ENCODE measurements at regions not wholly inside any gene's neighbourhood (a gene's known extent, or its start where the extent isn't known, plus 50 kb on each side); places are given as distances from the start of the nearest gene placed in this dataset.

GRCh38 chr11:31921081-31921480 is 110.0 kb upstream of the PAX6 start:
- Mint-ChIP-seq H3K27me3 (ENCODE audit: low read depth) (peaks cover 14% of the 10 kb centered on the region), H3K36me3 (ENCODE audit: low read depth) (no peaks in the 10 kb centered on the region), H3K9me3 (no peaks in the 10 kb centered on the region), H3K27ac (no peak overlapping the region), H3K4me1 (ENCODE audit: low read depth) (no peaks in the 10 kb centered on the region), H3K4me3 (no peak overlapping the region)

- H3K27ac Mint-ChIP-seq = no peak overlapping the region
- peaks cover 6% of the 10 kb centered on the region for H3K27me3 Mint-ChIP-seq (ENCODE audit: low read depth)
- no peaks in the 10 kb centered on the region for H3K9me3 Mint-ChIP-seq
- H3K4me3 Mint-ChIP-seq = no peak overlapping the region
- no peaks in the 10 kb centered on the region for H3K36me3 Mint-ChIP-seq (ENCODE audit: low read depth)
- H3K4me1 Mint-ChIP-seq (ENCODE audit: low read depth) = no peaks in the 10 kb centered on the region
These were observed 108.1 kb upstream of the PAX6 start for GRCh38 chr11:31919175-31919574.

DNA sequence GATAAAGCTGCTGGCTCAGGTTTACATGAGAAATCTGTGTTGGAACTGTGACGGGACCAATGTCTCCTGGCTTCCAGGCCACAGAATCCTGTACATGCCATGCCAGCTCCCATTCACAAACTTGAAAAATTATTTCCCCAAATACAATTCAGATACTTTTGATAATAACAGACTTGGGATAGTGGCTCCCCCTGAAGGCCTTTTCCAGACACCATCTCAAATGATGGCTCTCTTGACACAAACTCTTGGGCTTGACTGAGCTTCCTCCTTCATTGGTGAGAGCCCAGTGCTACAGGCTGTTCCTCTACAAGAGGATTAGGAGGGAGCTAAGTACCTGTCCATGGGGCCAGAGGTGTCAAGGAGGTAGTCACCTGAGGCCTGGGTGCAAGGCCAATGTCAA is 104.7 kb upstream of the PAX6 start:
- H3K4me1 Mint-ChIP-seq (ENCODE audit: low read depth) = no peaks in the 10 kb centered on the region
- no peak overlapping the region for H3K4me3 Mint-ChIP-seq
- H3K27ac Mint-ChIP-seq = no peak overlapping the region
- no peaks in the 10 kb centered on the region for H3K36me3 Mint-ChIP-seq (ENCODE audit: low read depth)
- H3K9me3 Mint-ChIP-seq = no peaks in the 10 kb centered on the region
- H3K27me3 Mint-ChIP-seq (ENCODE audit: low read depth) = no peaks in the 10 kb centered on the region

- H3K9me3 Mint-ChIP-seq = no peaks in the 10 kb centered on the region
- no peaks in the 10 kb centered on the region for H3K36me3 Mint-ChIP-seq (ENCODE audit: low read depth)
- H3K27ac Mint-ChIP-seq = no peak overlapping the region
- no peaks in the 10 kb centered on the region for H3K27me3 Mint-ChIP-seq (ENCODE audit: low read depth)
- no peak overlapping the region for H3K4me3 Mint-ChIP-seq
- no peaks in the 10 kb centered on the region for H3K4me1 Mint-ChIP-seq (ENCODE audit: low read depth)
These were observed 102.9 kb upstream of the PAX6 start for GRCh38 chr11:31913985-31914384.

DNA sequence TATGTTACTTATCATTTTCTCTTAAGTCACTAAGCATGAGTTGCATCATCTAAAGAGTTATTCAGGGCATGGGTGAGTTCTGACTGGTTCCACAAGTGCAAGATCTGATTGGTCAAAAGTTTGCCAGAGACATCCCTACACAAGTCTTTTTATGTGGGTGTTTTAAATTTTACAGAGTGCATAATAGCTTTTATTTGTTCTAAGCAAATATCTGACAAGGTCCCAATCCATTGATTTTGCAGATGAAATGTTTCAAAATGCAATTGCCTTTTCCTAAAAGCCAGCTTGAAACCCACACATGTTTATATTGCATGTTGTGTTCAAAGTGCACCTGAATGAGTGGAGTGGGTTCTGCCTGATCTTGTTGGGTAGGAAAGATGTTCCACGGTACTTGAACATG is 101.7 kb upstream of the PAX6 start:
- no peak overlapping the region for H3K4me3 Mint-ChIP-seq
- no peak overlapping the region for H3K27ac Mint-ChIP-seq
- no peaks in the 10 kb centered on the region for H3K36me3 Mint-ChIP-seq (ENCODE audit: low read depth)
- H3K27me3 Mint-ChIP-seq (ENCODE audit: low read depth) = no peaks in the 10 kb centered on the region
- no peaks in the 10 kb centered on the region for H3K4me1 Mint-ChIP-seq (ENCODE audit: low read depth)
- H3K9me3 Mint-ChIP-seq = no peaks in the 10 kb centered on the region

- Mint-ChIP-seq H3K9me3 (no peaks in the 10 kb centered on the region), H3K27ac (no peak overlapping the region), H3K27me3 (ENCODE audit: low read depth) (no peaks in the 10 kb centered on the region)
These were observed 99.9 kb upstream of the PAX6 start for GRCh38 chr11:31910950-31911576.

DNA sequence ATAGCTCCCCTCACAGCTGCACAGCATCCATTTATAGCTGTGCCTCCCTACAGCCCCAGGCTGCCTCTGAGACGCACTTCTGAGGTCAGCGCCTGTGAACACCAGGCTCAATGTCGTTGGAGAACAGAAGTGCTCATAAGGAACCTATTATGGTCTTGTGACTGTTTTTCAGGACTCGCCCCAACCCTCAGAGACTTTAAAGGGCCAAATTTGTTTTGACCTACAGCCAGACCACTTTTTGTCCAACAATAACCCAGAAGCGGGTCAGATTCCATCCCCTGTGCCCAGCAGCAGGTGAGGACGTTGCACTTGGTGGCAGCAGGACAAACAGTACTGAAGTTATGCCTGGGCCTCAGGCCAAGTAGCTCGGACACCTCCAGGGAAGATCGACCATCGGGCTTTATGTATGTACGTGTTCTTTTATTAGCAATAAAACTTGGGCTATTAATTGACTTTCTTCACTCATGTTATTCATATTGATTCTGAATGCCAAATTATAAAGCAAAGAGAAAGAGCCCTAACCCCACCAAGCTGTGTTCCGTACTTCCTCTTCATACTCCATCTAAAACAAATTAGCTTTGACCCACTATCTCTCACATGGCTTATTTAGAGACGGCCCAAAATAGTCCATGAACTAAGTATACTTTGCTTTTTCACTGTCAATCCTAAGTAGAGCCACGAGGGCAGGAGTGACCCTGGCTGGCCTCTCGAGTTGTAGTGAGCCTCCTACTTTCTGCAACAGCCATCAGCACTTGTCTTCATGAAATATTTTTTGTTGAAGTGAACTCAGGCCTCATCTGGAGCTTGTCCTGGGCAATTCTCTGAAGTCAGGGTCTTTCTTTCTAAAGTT is 92.3 kb upstream of the PAX6 start:
- Mint-ChIP-seq H3K9me3 (no peaks in the 10 kb centered on the region), H3K27ac (no peak overlapping the region), H3K27me3 (ENCODE audit: low read depth) (no peaks in the 10 kb centered on the region), H3K4me3 (no peak overlapping the region), H3K4me1 (ENCODE audit: low read depth) (no peaks in the 10 kb centered on the region), H3K36me3 (ENCODE audit: low read depth) (no peaks in the 10 kb centered on the region)

More at GRCh38 chr11:31910950-31911576, 99.9 kb upstream of the PAX6 start:
- Mint-ChIP-seq H3K36me3 (ENCODE audit: low read depth) (no peaks in the 10 kb centered on the region), H3K4me3 (no peak overlapping the region), H3K4me1 (ENCODE audit: low read depth) (no peaks in the 10 kb centered on the region)

DNA sequence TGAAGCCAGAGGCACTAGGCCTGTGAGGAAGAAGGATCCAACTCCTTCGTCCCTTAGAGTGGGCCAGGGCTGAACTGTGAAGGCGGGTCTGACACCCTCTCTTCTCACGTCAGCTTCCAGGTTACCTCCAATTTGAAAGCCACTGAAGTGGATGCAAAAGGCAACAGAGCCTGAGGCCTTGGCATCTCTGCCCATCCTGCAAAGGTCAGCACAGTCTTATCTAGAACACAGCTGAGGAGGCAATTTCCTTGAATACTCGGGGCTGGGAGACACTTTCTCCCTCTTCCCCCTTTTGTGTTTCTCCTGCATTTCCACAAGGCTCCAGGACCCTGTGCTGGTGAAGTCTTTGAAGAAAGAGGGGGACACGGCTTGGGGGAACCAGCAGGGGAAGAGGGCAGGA is 91.6 kb upstream of the PAX6 start:
- Mint-ChIP-seq H3K9me3 (no peaks in the 10 kb centered on the region), H3K4me1 (ENCODE audit: low read depth) (no peaks in the 10 kb centered on the region), H3K27ac (no peak overlapping the region), H3K27me3 (ENCODE audit: low read depth) (no peaks in the 10 kb centered on the region), H3K4me3 (no peak overlapping the region), H3K36me3 (ENCODE audit: low read depth) (no peaks in the 10 kb centered on the region)

GRCh38 chr11:31895926-31896325 is 84.8 kb upstream of the PAX6 start:
- H3K27me3 Mint-ChIP-seq (ENCODE audit: low read depth) = no peaks in the 10 kb centered on the region
- no peak overlapping the region for H3K27ac Mint-ChIP-seq
- no peaks in the 10 kb centered on the region for H3K4me1 Mint-ChIP-seq (ENCODE audit: low read depth)
- H3K36me3 Mint-ChIP-seq (ENCODE audit: low read depth) = no peaks in the 10 kb centered on the region
- no peak overlapping the region for H3K4me3 Mint-ChIP-seq
- no peaks in the 10 kb centered on the region for H3K9me3 Mint-ChIP-seq

DNA sequence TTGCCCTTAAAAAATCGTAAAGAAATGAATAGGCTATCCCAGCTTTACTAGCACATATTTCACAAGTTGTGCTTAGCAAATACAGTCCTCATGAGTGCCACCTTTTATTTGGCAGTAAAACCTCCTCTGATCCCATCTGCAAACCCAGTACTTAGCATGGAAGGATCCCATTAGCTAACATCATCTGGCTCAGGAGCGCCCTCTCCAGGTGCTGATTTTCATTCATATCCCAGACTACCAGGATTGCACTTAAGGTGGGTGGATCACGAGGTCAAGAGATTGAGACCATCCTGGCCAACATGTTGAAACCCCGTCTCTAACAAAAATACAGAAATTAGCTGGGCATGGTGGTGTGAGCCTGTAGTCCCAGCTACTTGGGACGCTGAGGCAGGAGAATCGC is 76.1 kb upstream of the PAX6 start:
- H3K36me3 Mint-ChIP-seq (ENCODE audit: low read depth) = no peaks in the 10 kb centered on the region
- no peak overlapping the region for H3K4me3 Mint-ChIP-seq
- no peak overlapping the region for H3K27ac Mint-ChIP-seq
- no peaks in the 10 kb centered on the region for H3K4me1 Mint-ChIP-seq (ENCODE audit: low read depth)
- no peaks in the 10 kb centered on the region for H3K27me3 Mint-ChIP-seq (ENCODE audit: low read depth)
- H3K9me3 Mint-ChIP-seq = no peaks in the 10 kb centered on the region

DNA sequence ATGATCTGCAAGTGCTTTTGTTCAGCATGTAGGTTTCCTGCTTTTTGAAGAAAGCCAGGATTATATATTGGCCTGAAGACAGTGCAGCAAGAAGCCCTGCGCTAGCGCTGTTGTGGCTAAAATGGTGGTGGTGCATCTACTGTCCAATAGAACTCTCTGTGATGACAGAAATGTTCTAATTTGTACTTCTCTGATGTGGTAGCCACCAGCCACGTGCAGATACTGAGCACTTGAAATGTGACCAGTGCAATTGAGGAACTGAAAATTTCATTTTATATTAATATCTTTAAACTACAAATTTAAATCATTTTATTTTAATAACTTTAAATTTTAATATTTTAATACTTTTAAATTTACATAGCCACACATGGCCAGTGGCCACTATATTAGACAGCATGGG is 73.0 kb upstream of the PAX6 start:
- H3K27me3 Mint-ChIP-seq (ENCODE audit: low read depth) = no peaks in the 10 kb centered on the region
- no peaks in the 10 kb centered on the region for H3K36me3 Mint-ChIP-seq (ENCODE audit: low read depth)
- no peak overlapping the region for H3K27ac Mint-ChIP-seq
- no peaks in the 10 kb centered on the region for H3K9me3 Mint-ChIP-seq
- H3K4me1 Mint-ChIP-seq (ENCODE audit: low read depth) = no peaks in the 10 kb centered on the region
- no peak overlapping the region for H3K4me3 Mint-ChIP-seq

DNA sequence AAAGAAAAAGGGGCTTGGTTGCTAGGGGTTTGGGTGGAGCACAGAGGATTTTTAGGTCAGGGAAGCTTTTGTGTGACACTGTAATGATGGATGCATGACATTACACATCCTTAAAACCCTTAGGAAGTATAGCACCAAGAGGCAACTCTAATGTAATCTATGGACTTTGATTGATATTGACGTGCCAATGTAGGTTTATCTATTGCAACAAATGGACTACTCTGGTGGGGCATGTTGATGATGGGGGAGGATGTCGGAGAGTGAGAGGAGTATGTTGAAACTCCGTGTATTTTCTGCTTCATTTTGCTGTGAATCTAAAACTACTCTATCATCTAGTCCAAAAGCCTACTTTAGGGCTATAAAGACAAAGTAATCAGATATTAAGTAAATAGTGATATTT is 72.3 kb upstream of the PAX6 start:
- Mint-ChIP-seq H3K36me3 (ENCODE audit: low read depth) (no peaks in the 10 kb centered on the region), H3K4me1 (ENCODE audit: low read depth) (no peaks in the 10 kb centered on the region), H3K27ac (no peak overlapping the region)

GRCh38 chr11:31882951-31883392 is 71.8 kb upstream of the PAX6 start:
- Mint-ChIP-seq H3K4me3 (no peak overlapping the region), H3K27me3 (ENCODE audit: low read depth) (no peaks in the 10 kb centered on the region), H3K9me3 (no peaks in the 10 kb centered on the region), H3K27ac (no peak overlapping the region), H3K36me3 (ENCODE audit: low read depth) (no peaks in the 10 kb centered on the region), H3K4me1 (ENCODE audit: low read depth) (no peaks in the 10 kb centered on the region)

More for the DNA sequence above, 72.3 kb upstream of the PAX6 start:
- H3K4me3 Mint-ChIP-seq = no peak overlapping the region
- no peaks in the 10 kb centered on the region for H3K9me3 Mint-ChIP-seq
- H3K27me3 Mint-ChIP-seq (ENCODE audit: low read depth) = no peaks in the 10 kb centered on the region

GRCh38 chr11:31881825-31882224 is 70.7 kb upstream of the PAX6 start:
- no peaks in the 10 kb centered on the region for H3K4me1 Mint-ChIP-seq (ENCODE audit: low read depth)
- H3K36me3 Mint-ChIP-seq (ENCODE audit: low read depth) = no peaks in the 10 kb centered on the region
- H3K4me3 Mint-ChIP-seq = no peak overlapping the region
- no peak overlapping the region for H3K27ac Mint-ChIP-seq
- H3K9me3 Mint-ChIP-seq = no peaks in the 10 kb centered on the region
- H3K27me3 Mint-ChIP-seq (ENCODE audit: low read depth) = peaks cover under 1% of the 10 kb centered on the region

- no peak overlapping the region for H3K4me3 Mint-ChIP-seq
- no peaks in the 10 kb centered on the region for H3K36me3 Mint-ChIP-seq (ENCODE audit: low read depth)
- no peak overlapping the region for H3K27ac Mint-ChIP-seq
- H3K9me3 Mint-ChIP-seq = no peaks in the 10 kb centered on the region
- no peaks in the 10 kb centered on the region for H3K4me1 Mint-ChIP-seq (ENCODE audit: low read depth)
- peaks cover 16% of the 10 kb centered on the region for H3K27me3 Mint-ChIP-seq (ENCODE audit: low read depth)
These were observed 68.6 kb upstream of the PAX6 start for GRCh38 chr11:31879681-31880080.
